ENCODE measurements at regions not wholly inside any gene's neighbourhood (a gene's known extent, or its start where the extent isn't known, plus 50 kb on each side); places are given as distances from the start of the nearest gene placed in this dataset.

- no peak for DNase-seq
- CTCF ChIA-PET = no interaction called here
These were observed 375.0 kb downstream of the TMEM232 start for GRCh38 chr5:110351430-110351829.

GRCh38 chr5:110354311-110354710, 372.2 kb downstream of the TMEM232 start:
- H3K36me3 ChIP-seq (ENCODE audit: control insufficient read depth in 4 of 4, insufficient read depth in 4 of 4, low read length in 3 of 4) = no peaks in the 10 kb centered on the region
- no peak overlapping the region for H3K4me3 ChIP-seq (ENCODE audit: control insufficient read depth in 1 of 7, extremely low read depth in 1 of 7, insufficient read depth in 4 of 7, low read depth in 2 of 7, low read length in 6 of 7)
- 94% methylated on average over 3 of the region's 3 CpGs for WGBS (ENCODE audit: insufficient coverage)
- H3K27ac ChIP-seq (ENCODE audit: insufficient read depth in 1 of 2, low read depth in 1 of 2, low read length in 2 of 2, poor library complexity in 1 of 2, severe bottlenecking in 2 of 2) = no peak overlapping the region
- CTCF ChIA-PET = no interaction called here
- no peaks in the 10 kb centered on the region for H3K27me3 ChIP-seq (replicated peaks in 2 of 5; ENCODE audit: control insufficient read depth in 4 of 5, insufficient read depth in 5 of 5, low read length in 4 of 5)
- no peaks in the 10 kb centered on the region for H3K4me1 ChIP-seq (ENCODE audit: control extremely low read depth in 1 of 4, control insufficient read depth in 4 of 4, insufficient read depth in 4 of 4, low read length in 3 of 4)
- DNase-seq = no peak
- no peaks in the 10 kb centered on the region for H3K9me3 ChIP-seq (ENCODE audit: control extremely low read depth in 1 of 5, control insufficient read depth in 4 of 5, insufficient read depth in 2 of 5, low read depth in 1 of 5, low read length in 4 of 5)
- POLR2A ChIA-PET = no interaction called here

More at GRCh38 chr5:110351430-110351829, 375.0 kb downstream of the TMEM232 start:
- POLR2A ChIA-PET = no interaction called here
- no peak overlapping the region for H3K27ac ChIP-seq (ENCODE audit: insufficient read depth in 1 of 2, low read depth in 1 of 2, low read length in 2 of 2, poor library complexity in 1 of 2, severe bottlenecking in 2 of 2)
- H3K27me3 ChIP-seq (replicated peaks in 2 of 5; ENCODE audit: control insufficient read depth in 4 of 5, insufficient read depth in 5 of 5, low read length in 4 of 5) = no peaks in the 10 kb centered on the region
- H3K36me3 ChIP-seq (ENCODE audit: control insufficient read depth in 4 of 4, insufficient read depth in 4 of 4, low read length in 3 of 4) = no peaks in the 10 kb centered on the region
- H3K9me3 ChIP-seq (ENCODE audit: control extremely low read depth in 1 of 5, control insufficient read depth in 4 of 5, insufficient read depth in 2 of 5, low read depth in 1 of 5, low read length in 4 of 5) = no peaks in the 10 kb centered on the region
- no peaks in the 10 kb centered on the region for H3K4me1 ChIP-seq (ENCODE audit: control extremely low read depth in 1 of 4, control insufficient read depth in 4 of 4, insufficient read depth in 4 of 4, low read length in 3 of 4)
- H3K4me3 ChIP-seq (ENCODE audit: control insufficient read depth in 1 of 7, extremely low read depth in 1 of 7, insufficient read depth in 4 of 7, low read depth in 2 of 7, low read length in 6 of 7) = no peak overlapping the region

- no peak for DNase-seq
- 100% methylated on average over 5 of the region's 8 CpGs for WGBS (ENCODE audit: insufficient coverage)
- no peak overlapping the region for H3K27ac ChIP-seq (ENCODE audit: insufficient read depth in 1 of 2, low read depth in 1 of 2, low read length in 2 of 2, poor library complexity in 1 of 2, severe bottlenecking in 2 of 2)
- ChIA-PET POLR2A (no interaction called here), CTCF (interaction anchor here (1.1 kb wide), 1 partner anchor 11 kb away, joined by 3 read pairs; no protein-coding TSS in a partner anchor)
- H3K36me3 ChIP-seq (ENCODE audit: control insufficient read depth in 4 of 4, insufficient read depth in 4 of 4, low read length in 3 of 4) = no peaks in the 10 kb centered on the region
- H3K4me3 ChIP-seq (ENCODE audit: control insufficient read depth in 1 of 7, extremely low read depth in 1 of 7, insufficient read depth in 4 of 7, low read depth in 2 of 7, low read length in 6 of 7) = no peak overlapping the region
- H3K4me1 ChIP-seq (ENCODE audit: control extremely low read depth in 1 of 4, control insufficient read depth in 4 of 4, insufficient read depth in 4 of 4, low read length in 3 of 4) = no peaks in the 10 kb centered on the region
- H3K27me3 ChIP-seq (replicated peaks in 2 of 5; ENCODE audit: control insufficient read depth in 4 of 5, insufficient read depth in 5 of 5, low read length in 4 of 5) = no peaks in the 10 kb centered on the region
- H3K9me3 ChIP-seq (ENCODE audit: control extremely low read depth in 1 of 5, control insufficient read depth in 4 of 5, insufficient read depth in 2 of 5, low read depth in 1 of 5, low read length in 4 of 5) = no peaks in the 10 kb centered on the region
These were observed 371.4 kb downstream of the TMEM232 start for GRCh38 chr5:110354915-110355644.

GRCh38 chr5:110356677-110357076, 369.8 kb downstream of the TMEM232 start:
- no peak for DNase-seq
- Histone ChIP-seq H3K27ac (ENCODE audit: insufficient read depth in 1 of 2, low read depth in 1 of 2, low read length in 2 of 2, poor library complexity in 1 of 2, severe bottlenecking in 2 of 2) (no peak overlapping the region), H3K4me1 (ENCODE audit: control extremely low read depth in 1 of 4, control insufficient read depth in 4 of 4, insufficient read depth in 4 of 4, low read length in 3 of 4) (no peaks in the 10 kb centered on the region), H3K36me3 (ENCODE audit: control insufficient read depth in 4 of 4, insufficient read depth in 4 of 4, low read length in 3 of 4) (no peaks in the 10 kb centered on the region), H3K27me3 (replicated peaks in 2 of 5; ENCODE audit: control insufficient read depth in 4 of 5, insufficient read depth in 5 of 5, low read length in 4 of 5) (no peaks in the 10 kb centered on the region), H3K4me3 (ENCODE audit: control insufficient read depth in 1 of 7, extremely low read depth in 1 of 7, insufficient read depth in 4 of 7, low read depth in 2 of 7, low read length in 6 of 7) (no peak overlapping the region), H3K9me3 (ENCODE audit: control extremely low read depth in 1 of 5, control insufficient read depth in 4 of 5, insufficient read depth in 2 of 5, low read depth in 1 of 5, low read length in 4 of 5) (no peaks in the 10 kb centered on the region)
- CTCF ChIA-PET = no interaction called here
- POLR2A ChIA-PET = no interaction called here
- WGBS (ENCODE audit: insufficient coverage) = no CpG with 5 or more reads among the region's 2 CpGs

GRCh38 chr5:110359221-110359620, 367.2 kb downstream of the TMEM232 start:
- Histone ChIP-seq H3K27me3 (replicated peaks in 2 of 5; ENCODE audit: control insufficient read depth in 4 of 5, insufficient read depth in 5 of 5, low read length in 4 of 5) (no peaks in the 10 kb centered on the region), H3K9me3 (ENCODE audit: control extremely low read depth in 1 of 5, control insufficient read depth in 4 of 5, insufficient read depth in 2 of 5, low read depth in 1 of 5, low read length in 4 of 5) (no peaks in the 10 kb centered on the region), H3K4me1 (ENCODE audit: control extremely low read depth in 1 of 4, control insufficient read depth in 4 of 4, insufficient read depth in 4 of 4, low read length in 3 of 4) (no peaks in the 10 kb centered on the region), H3K36me3 (ENCODE audit: control insufficient read depth in 4 of 4, insufficient read depth in 4 of 4, low read length in 3 of 4) (no peaks in the 10 kb centered on the region), H3K27ac (ENCODE audit: insufficient read depth in 1 of 2, low read depth in 1 of 2, low read length in 2 of 2, poor library complexity in 1 of 2, severe bottlenecking in 2 of 2) (no peak overlapping the region), H3K4me3 (ENCODE audit: control insufficient read depth in 1 of 7, extremely low read depth in 1 of 7, insufficient read depth in 4 of 7, low read depth in 2 of 7, low read length in 6 of 7) (no peak overlapping the region)
- no CpG with 5 or more reads among the region's 1 CpG for WGBS (ENCODE audit: insufficient coverage)
- no peak for DNase-seq
- POLR2A ChIA-PET = no interaction called here
- CTCF ChIA-PET = no interaction called here

- no peak overlapping the region for H3K27ac ChIP-seq (ENCODE audit: insufficient read depth in 1 of 2, low read depth in 1 of 2, low read length in 2 of 2, poor library complexity in 1 of 2, severe bottlenecking in 2 of 2)
- no peaks in the 10 kb centered on the region for H3K9me3 ChIP-seq (ENCODE audit: control extremely low read depth in 1 of 5, control insufficient read depth in 4 of 5, insufficient read depth in 2 of 5, low read depth in 1 of 5, low read length in 4 of 5)
- CTCF ChIA-PET = no interaction called here
- POLR2A ChIA-PET = no interaction called here
- H3K4me1 ChIP-seq (ENCODE audit: control extremely low read depth in 1 of 4, control insufficient read depth in 4 of 4, insufficient read depth in 4 of 4, low read length in 3 of 4) = no peaks in the 10 kb centered on the region
- no peak for DNase-seq
- no peaks in the 10 kb centered on the region for H3K27me3 ChIP-seq (replicated peaks in 2 of 5; ENCODE audit: control insufficient read depth in 4 of 5, insufficient read depth in 5 of 5, low read length in 4 of 5)
- H3K36me3 ChIP-seq (ENCODE audit: control insufficient read depth in 4 of 4, insufficient read depth in 4 of 4, low read length in 3 of 4) = no peaks in the 10 kb centered on the region
- no peak overlapping the region for H3K4me3 ChIP-seq (ENCODE audit: control insufficient read depth in 1 of 7, extremely low read depth in 1 of 7, insufficient read depth in 4 of 7, low read depth in 2 of 7, low read length in 6 of 7)
These were observed 365.0 kb downstream of the TMEM232 start for GRCh38 chr5:110361471-110361870.

GRCh38 chr5:110362261-110362660, 364.2 kb downstream of the TMEM232 start:
- Histone ChIP-seq H3K36me3 (ENCODE audit: control insufficient read depth in 4 of 4, insufficient read depth in 4 of 4, low read length in 3 of 4) (no peaks in the 10 kb centered on the region), H3K27me3 (replicated peaks in 2 of 5; ENCODE audit: control insufficient read depth in 4 of 5, insufficient read depth in 5 of 5, low read length in 4 of 5) (no peaks in the 10 kb centered on the region), H3K9me3 (ENCODE audit: control extremely low read depth in 1 of 5, control insufficient read depth in 4 of 5, insufficient read depth in 2 of 5, low read depth in 1 of 5, low read length in 4 of 5) (no peaks in the 10 kb centered on the region), H3K27ac (ENCODE audit: insufficient read depth in 1 of 2, low read depth in 1 of 2, low read length in 2 of 2, poor library complexity in 1 of 2, severe bottlenecking in 2 of 2) (no peak overlapping the region), H3K4me1 (ENCODE audit: control extremely low read depth in 1 of 4, control insufficient read depth in 4 of 4, insufficient read depth in 4 of 4, low read length in 3 of 4) (no peaks in the 10 kb centered on the region), H3K4me3 (ENCODE audit: control insufficient read depth in 1 of 7, extremely low read depth in 1 of 7, insufficient read depth in 4 of 7, low read depth in 2 of 7, low read length in 6 of 7) (no peak overlapping the region)
- DNase-seq = no peak
- POLR2A ChIA-PET = no interaction called here
- WGBS (ENCODE audit: insufficient coverage) = 92% methylated on average over 2 of the region's 2 CpGs
- CTCF ChIA-PET = no interaction called here
